GM23248 (cell line): ENCODE measurements at regions not wholly inside any gene's neighbourhood (a gene's known extent, or its start where the extent isn't known, plus 50 kb on each side); places are given as distances from the start of the nearest gene placed in this dataset.

Source experiments
- EZH2 ChIP-seq: fragments of 200-600 bp; sonication (generic); IDR thresholded peaks from 2 replicates; pipeline ENCODE4 v1.6.1; 2018; ENCODE audit warnings: antibody characterized with exemption, mild to moderate bottlenecking; ENCODE audit not compliant: insufficient read depth, poor library complexity, severe bottlenecking
- EZH2phosphoT487 ChIP-seq: fragments of 200-600 bp; sonication (generic); IDR thresholded peaks from 2 replicates; pipeline ENCODE4 v1.6.1; 2018; ENCODE audit warnings: antibody characterized with exemption, moderate library complexity, mild to moderate bottlenecking, low read depth; ENCODE audit not compliant: insufficient read depth

DNA sequence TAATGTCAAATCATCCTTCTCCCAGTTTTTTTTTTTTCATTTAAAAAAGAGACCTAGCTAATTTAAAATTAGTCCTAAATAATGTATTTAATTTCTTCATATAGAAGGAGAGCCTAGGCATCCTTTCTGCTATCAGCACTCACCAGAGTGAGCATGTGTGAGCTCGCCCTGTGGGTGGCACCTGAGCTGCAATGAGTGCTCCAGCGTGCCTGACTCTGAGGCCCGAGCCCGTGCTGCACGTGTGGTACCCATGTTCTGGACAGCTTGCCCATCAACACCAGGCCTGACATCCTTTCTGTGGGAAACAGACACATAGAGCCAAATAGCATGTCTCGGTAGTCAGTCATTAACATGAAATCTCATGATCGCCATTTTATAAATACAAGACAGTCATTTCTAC, 381.4 kb downstream of the DTWD2 start:
- TF ChIP-seq EZH2 (no peak), EZH2phosphoT487 (no peak)
